Effector CD4-positive, alpha-beta T cell (primary cell): ENCODE measurements at regions not wholly inside any gene's neighbourhood (a gene's known extent, or its start where the extent isn't known, plus 50 kb on each side); places are given as distances from the start of the nearest gene placed in this dataset.

ENCODE experiments used
- DNase-seq: peaks from one replicate; pipeline ENCODE4 v3.0.0-alpha.2; 2020

- DNase-seq, result no peak
Measured at GRCh38 chr1:87439821-87440220, 111.1 kb downstream of the LMO4 start.

- DNase-seq, result no peak
Measured at GRCh38 chr1:87449348-87449963, 120.8 kb downstream of the LMO4 start.

GRCh38 chr1:87450136-87450535 is 121.5 kb downstream of the LMO4 start:
- no peak for DNase-seq

GRCh38 chr1:87450615-87451209 is 122.0 kb downstream of the LMO4 start:
- DNase-seq, result no peak

GRCh38 chr1:87451229-87451920 is 122.7 kb downstream of the LMO4 start:
- no peak for DNase-seq

GRCh38 chr1:87452648-87453047 is 124.0 kb downstream of the LMO4 start:
- no peak for DNase-seq

- no peak for DNase-seq
Measured at GRCh38 chr1:87457408-87457807, 128.7 kb downstream of the LMO4 start.

GRCh38 chr1:87462894-87463293 is 134.2 kb downstream of the LMO4 start:
- DNase-seq, result no peak

GRCh38 chr1:87464022-87464490 is 135.4 kb downstream of the LMO4 start:
- no peak for DNase-seq

GRCh38 chr1:87466621-87467020 is 137.9 kb downstream of the LMO4 start:
- no peak for DNase-seq

GRCh38 chr1:87472716-87473115 is 144.0 kb downstream of the LMO4 start:
- DNase-seq, result no peak

GRCh38 chr1:87473203-87473661 is 144.6 kb downstream of the LMO4 start:
- DNase-seq, result no peak

GRCh38 chr1:87474098-87474497 is 145.4 kb downstream of the LMO4 start:
- no peak for DNase-seq

GRCh38 chr1:87478231-87478630 is 149.6 kb downstream of the LMO4 start:
- DNase-seq, result no peak

GRCh38 chr1:87495147-87495546 is 166.5 kb downstream of the LMO4 start:
- no peak for DNase-seq

GRCh38 chr1:87495870-87496269 is 167.2 kb downstream of the LMO4 start:
- no peak for DNase-seq

GRCh38 chr1:87497380-87498203 is 168.9 kb downstream of the LMO4 start:
- no peak for DNase-seq

- DNase-seq, result no peak
Measured at GRCh38 chr1:87501738-87502137, 173.1 kb downstream of the LMO4 start.

GRCh38 chr1:87505391-87505983 is 176.8 kb downstream of the LMO4 start:
- DNase-seq, result no peak

- no peak for DNase-seq
Measured at GRCh38 chr1:87506147-87506546, 177.5 kb downstream of the LMO4 start.

GRCh38 chr1:87508247-87508787 is 179.6 kb downstream of the LMO4 start:
- no peak for DNase-seq

- DNase-seq, result no peak
Measured at GRCh38 chr1:87510540-87510939, 181.9 kb downstream of the LMO4 start.

- no peak for DNase-seq
Measured at GRCh38 chr1:87511449-87511848, 182.8 kb downstream of the LMO4 start.
